Activated T-cell treated with anti-CD3 and anti-CD28 coated beads, Interleukin-2, amount 50 U/mL, for 72 hours (primary cell): ENCODE measurements at regions not wholly inside any gene's neighbourhood (a gene's known extent, or its start where the extent isn't known, plus 50 kb on each side); places are given as distances from the start of the nearest gene placed in this dataset.

Experiments
- ATAC-seq, 2 donors: fragments of 150-1000 bp; cut with Tn5 transposase; replicated peaks in 1 of 2; 2 replicates each; pipeline ENCODE4 v1.10.0; 2021; ENCODE audit warnings: moderate library complexity in 2 of 2, mild to moderate bottlenecking in 1 of 2
- DNase-seq, 2 donors: peaks; one replicate each; pipeline ENCODE4 v3.0.0; 2021 to 2022; ENCODE audit warnings: mixed read lengths in 1 of 2
- H3K27ac Mint-ChIP-seq: one replicate; pipeline ENCODE4 v1.8.0; 2022; ENCODE audit warnings: mild to moderate bottlenecking, moderate library complexity, mixed read lengths
- H3K27me3 Mint-ChIP-seq: one replicate; pipeline ENCODE4 v1.8.0; 2022; ENCODE audit warnings: low read depth, mixed read lengths
- H3K36me3 Mint-ChIP-seq, 2 donors: one replicate each; pipeline ENCODE4 v1.8.0; 2022; ENCODE audit warnings: mixed read lengths in 2 of 2, mild to moderate bottlenecking in 1 of 2; ENCODE audit not compliant: insufficient read depth in 2 of 2
- H3K4me1 Mint-ChIP-seq: one replicate; pipeline ENCODE4 v1.8.0; 2022; ENCODE audit warnings: low read depth, mixed read lengths
- H3K4me3 Mint-ChIP-seq, 2 donors: one replicate each; pipeline ENCODE4 v1.8.0; 2022; ENCODE audit warnings: mild to moderate bottlenecking in 2 of 2, mixed read lengths in 2 of 2, moderate library complexity in 2 of 2
- H3K9me3 Mint-ChIP-seq, 2 donors: one replicate each; pipeline ENCODE4 v1.8.0; 2022; ENCODE audit warnings: mixed read lengths in 2 of 2

DNA sequence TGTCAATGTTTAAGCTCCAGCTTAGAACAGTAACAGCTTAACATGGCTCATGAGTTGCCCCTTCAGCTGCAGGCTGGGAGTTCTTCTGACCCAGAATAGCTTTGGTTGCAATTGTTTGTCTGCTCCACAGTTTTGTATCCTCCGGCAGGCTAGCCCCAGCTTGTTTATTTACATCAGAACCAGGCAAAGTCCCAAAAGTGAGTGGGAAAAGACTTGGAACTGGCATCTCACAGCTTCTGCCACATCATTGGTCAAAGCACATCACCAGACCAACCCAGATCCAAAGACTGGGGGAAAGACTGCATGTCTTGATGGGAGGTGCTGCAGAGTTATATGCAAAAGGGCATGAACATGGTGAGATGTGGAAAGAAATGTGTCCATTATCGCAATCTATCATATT is 231.2 kb upstream of the CPEB2 start:
- peaks cover 44% of the 10 kb centered on the region for H3K27me3 Mint-ChIP-seq
- DNase-seq = no peak
- H3K4me1 Mint-ChIP-seq = peaks cover 28% of the 10 kb centered on the region
- ATAC-seq = no peak
- H3K36me3 Mint-ChIP-seq = no peaks in the 10 kb centered on the region
- no peak overlapping the region for H3K4me3 Mint-ChIP-seq
- no peak overlapping the region for H3K27ac Mint-ChIP-seq
- H3K9me3 Mint-ChIP-seq = peaks cover 2 to 4% of the 10 kb centered on the region in 2 donors

GRCh38 chr4:14771504-14772175 is 230.6 kb upstream of the CPEB2 start:
- peaks cover 23% of the 10 kb centered on the region for H3K4me1 Mint-ChIP-seq
- peaks cover 39% of the 10 kb centered on the region for H3K27me3 Mint-ChIP-seq
- ATAC-seq (no peak), DNase-seq (no peak)
- peak overlapping the region in 1 of 2 donors; percentile 46 for H3K4me3 Mint-ChIP-seq
- H3K36me3 Mint-ChIP-seq = no peaks in the 10 kb centered on the region
- peak overlapping the region; percentile 62 for H3K27ac Mint-ChIP-seq
- H3K9me3 Mint-ChIP-seq = peaks cover 4% of the 10 kb centered on the region in 2 donors

DNA sequence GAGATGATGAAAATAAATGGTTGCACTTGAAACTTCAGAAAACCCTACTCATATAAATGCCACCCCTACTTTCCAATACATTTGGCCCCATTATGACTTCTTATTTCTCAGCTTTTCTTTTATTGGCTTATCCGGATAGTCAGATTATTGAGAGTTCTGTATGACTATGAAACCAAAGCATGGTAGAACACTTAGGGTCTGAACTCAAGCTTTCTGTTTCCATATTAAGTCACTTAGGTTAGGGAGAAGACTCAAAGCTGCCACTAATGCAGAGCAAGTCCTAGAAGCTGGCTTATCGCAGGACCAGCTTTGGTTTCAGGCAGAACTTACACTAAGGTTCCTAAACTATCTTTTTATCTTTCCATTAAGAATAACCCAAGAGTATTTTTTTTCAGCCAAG is 229.9 kb upstream of the CPEB2 start:
- Mint-ChIP-seq H3K27ac (peak overlapping the region; percentile 62), H3K4me1 (peaks cover 17% of the 10 kb centered on the region), H3K27me3 (peaks cover 31% of the 10 kb centered on the region), H3K9me3 (peaks cover 4% of the 10 kb centered on the region in 2 donors), H3K4me3 (peak overlapping the region in 1 of 2 donors; percentile 46), H3K36me3 (no peaks in the 10 kb centered on the region)
- DNase-seq (no peak), ATAC-seq (peak; percentile 87 to 90)

DNA sequence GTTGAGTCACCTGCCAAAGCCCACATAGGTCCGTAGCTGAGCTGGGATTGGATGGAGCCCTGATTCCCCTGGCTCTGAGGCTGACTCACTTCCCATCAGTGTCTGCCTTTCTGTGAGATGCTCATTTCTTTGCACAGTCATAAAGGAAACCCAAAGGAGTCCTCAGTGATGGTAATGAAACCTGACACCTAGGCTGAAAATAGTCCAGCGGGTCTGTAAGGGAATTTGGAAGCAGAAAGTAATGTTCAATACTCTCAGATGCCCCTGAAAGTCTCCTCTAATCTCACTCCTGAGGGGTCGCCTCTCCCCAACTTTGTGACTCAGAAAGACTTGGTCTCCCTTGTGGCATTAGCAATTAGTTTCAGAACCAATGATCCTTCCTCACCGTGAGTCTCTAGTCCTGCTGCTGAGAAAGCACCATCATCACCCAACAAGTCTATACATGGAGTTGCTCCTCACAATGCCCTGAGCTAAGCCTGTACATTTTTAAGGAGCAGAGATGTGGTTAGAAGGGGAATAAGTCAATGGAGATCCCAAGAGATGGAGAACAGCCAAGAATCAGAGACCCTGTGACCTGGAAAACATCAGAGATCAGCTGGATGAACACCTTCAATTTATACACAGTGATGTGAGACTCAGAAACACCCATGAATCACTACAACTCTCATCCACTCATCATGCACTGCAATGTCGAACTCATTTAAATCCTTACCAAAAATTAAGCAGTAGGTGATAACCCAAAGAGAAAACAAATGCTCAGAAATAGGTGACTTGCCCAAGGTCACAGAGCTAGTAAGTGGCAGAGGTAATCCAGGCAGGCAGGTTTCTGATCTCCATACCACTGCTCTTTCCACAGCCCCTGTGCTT is 219.0 kb upstream of the CPEB2 start:
- Mint-ChIP-seq H3K27ac (peak overlapping the region; percentile 31), H3K4me1 (peaks cover 30% of the 10 kb centered on the region), H3K27me3 (peaks cover 24% of the 10 kb centered on the region), H3K9me3 (peaks cover 13 to 20% of the 10 kb centered on the region in 2 donors), H3K4me3 (peak overlapping the region; percentile 31 to 39), H3K36me3 (peaks cover 15 to 22% of the 10 kb centered on the region in 2 donors)
- DNase-seq (peak; percentile 67 to 80), ATAC-seq (peak; percentile 94 to 95)

DNA sequence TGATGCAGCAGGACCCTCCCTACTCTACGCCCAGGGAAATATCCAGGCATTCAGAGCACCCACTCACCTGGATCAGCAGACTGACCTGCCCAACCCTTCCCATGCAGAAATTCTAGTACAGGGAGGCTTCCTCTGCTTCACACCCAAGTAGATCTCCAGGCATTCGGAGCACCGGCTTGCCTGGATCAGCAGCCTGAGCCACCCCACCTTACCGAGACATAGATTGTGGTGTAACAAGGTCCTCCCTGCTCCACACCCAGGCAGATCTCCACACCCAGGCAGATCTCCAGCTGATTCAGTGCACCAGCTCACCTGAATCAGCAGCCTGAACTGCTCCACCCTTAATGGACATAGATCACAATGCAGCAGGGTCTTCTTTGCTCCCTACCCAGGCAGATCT is 215.1 kb upstream of the CPEB2 start:
- DNase-seq (no peak), ATAC-seq (no peak)
- Mint-ChIP-seq H3K4me1 (peaks cover 44% of the 10 kb centered on the region), H3K27ac (no peak overlapping the region), H3K27me3 (peaks cover 15% of the 10 kb centered on the region), H3K36me3 (peaks cover 31 to 36% of the 10 kb centered on the region in 2 donors), H3K9me3 (peaks cover 9 to 23% of the 10 kb centered on the region in 2 donors), H3K4me3 (no peak overlapping the region)

- ATAC-seq (no peak), DNase-seq (peak in 1 of 2 donors; percentile 22)
- peaks cover 9 to 24% of the 10 kb centered on the region in 2 donors for H3K9me3 Mint-ChIP-seq
- peaks cover 17% of the 10 kb centered on the region for H3K27me3 Mint-ChIP-seq
- H3K36me3 Mint-ChIP-seq = peaks cover 31 to 40% of the 10 kb centered on the region in 2 donors
- H3K27ac Mint-ChIP-seq = no peak overlapping the region
- H3K4me1 Mint-ChIP-seq = peaks cover 42% of the 10 kb centered on the region
- no peak overlapping the region for H3K4me3 Mint-ChIP-seq
Measured at GRCh38 chr4:14787894-14788293, 214.4 kb upstream of the CPEB2 start.

DNA sequence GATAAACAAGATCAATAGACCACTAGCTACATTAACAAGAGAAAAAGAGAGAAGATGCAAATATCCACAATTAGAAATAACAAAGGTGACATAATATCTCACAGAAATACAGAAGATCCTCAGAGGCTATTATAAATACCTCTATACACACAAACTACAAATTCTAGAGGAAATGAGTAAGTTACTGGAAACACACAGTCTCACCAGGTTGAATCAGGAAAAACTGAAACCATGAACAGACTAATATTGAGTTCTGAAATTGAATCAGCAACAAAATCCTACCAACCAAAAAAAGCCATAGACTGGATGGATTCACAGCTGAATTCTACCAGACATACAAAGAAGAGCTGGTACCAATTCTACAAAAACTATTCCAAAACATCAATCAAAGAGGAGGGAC is 211.8 kb upstream of the CPEB2 start:
- ATAC-seq (peak; percentile 78 to 87), DNase-seq (no peak)
- Mint-ChIP-seq H3K27me3 (peaks cover 35% of the 10 kb centered on the region), H3K36me3 (peaks cover 31 to 46% of the 10 kb centered on the region in 2 donors), H3K27ac (peak overlapping the region; percentile 43), H3K4me3 (peak overlapping the region; percentile 27 to 65), H3K9me3 (peaks cover 13 to 22% of the 10 kb centered on the region in 2 donors), H3K4me1 (peaks cover 25% of the 10 kb centered on the region)

- no peak for DNase-seq
- Mint-ChIP-seq H3K27me3 (peaks cover 45% of the 10 kb centered on the region), H3K9me3 (peaks cover 14 to 23% of the 10 kb centered on the region in 2 donors), H3K36me3 (peaks cover 28 to 48% of the 10 kb centered on the region in 2 donors), H3K27ac (no peak overlapping the region), H3K4me3 (no peak overlapping the region), H3K4me1 (peaks cover 29% of the 10 kb centered on the region)
- peak in 1 of 2 donors; percentile 46 for ATAC-seq
Measured at GRCh38 chr4:14792702-14793227, 209.5 kb upstream of the CPEB2 start.

GRCh38 chr4:14800977-14801376 is 201.3 kb upstream of the CPEB2 start:
- peaks cover 5 to 8% of the 10 kb centered on the region in 2 donors for H3K36me3 Mint-ChIP-seq
- peaks cover 4% of the 10 kb centered on the region for H3K4me1 Mint-ChIP-seq
- peaks cover 31% of the 10 kb centered on the region for H3K27me3 Mint-ChIP-seq
- ATAC-seq = peak in 1 of 2 donors; percentile 32
- no peak overlapping the region for H3K4me3 Mint-ChIP-seq
- no peak for DNase-seq
- no peak overlapping the region for H3K27ac Mint-ChIP-seq
- H3K9me3 Mint-ChIP-seq = peaks cover 5 to 10% of the 10 kb centered on the region in 2 donors

DNA sequence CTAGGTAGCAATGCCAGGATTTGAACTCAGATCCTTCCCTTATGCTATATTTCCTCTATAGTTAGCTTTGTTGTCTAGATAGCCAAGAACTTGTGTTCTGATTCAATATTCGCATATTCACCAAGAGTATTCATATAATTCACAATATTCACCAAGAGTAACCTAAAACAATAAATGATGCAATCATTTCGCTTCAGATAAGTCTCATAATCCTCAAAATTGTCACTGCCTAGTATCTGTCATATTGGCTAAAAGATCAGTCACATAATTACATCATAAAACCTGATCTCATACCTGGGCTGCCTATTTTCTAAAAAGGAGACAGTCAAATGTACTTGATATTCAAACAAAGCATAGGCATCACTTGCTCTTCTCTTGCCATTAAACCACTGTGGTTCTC is 199.7 kb upstream of the CPEB2 start:
- ATAC-seq (peak in 1 of 2 donors; percentile 64), DNase-seq (no peak)
- peaks cover 6% of the 10 kb centered on the region for H3K4me1 Mint-ChIP-seq
- H3K27ac Mint-ChIP-seq = no peak overlapping the region
- peaks cover 6 to 7% of the 10 kb centered on the region in 2 donors for H3K9me3 Mint-ChIP-seq
- H3K36me3 Mint-ChIP-seq = peaks cover 6 to 7% of the 10 kb centered on the region in 2 donors
- no peak overlapping the region for H3K4me3 Mint-ChIP-seq
- peaks cover 27% of the 10 kb centered on the region for H3K27me3 Mint-ChIP-seq

DNA sequence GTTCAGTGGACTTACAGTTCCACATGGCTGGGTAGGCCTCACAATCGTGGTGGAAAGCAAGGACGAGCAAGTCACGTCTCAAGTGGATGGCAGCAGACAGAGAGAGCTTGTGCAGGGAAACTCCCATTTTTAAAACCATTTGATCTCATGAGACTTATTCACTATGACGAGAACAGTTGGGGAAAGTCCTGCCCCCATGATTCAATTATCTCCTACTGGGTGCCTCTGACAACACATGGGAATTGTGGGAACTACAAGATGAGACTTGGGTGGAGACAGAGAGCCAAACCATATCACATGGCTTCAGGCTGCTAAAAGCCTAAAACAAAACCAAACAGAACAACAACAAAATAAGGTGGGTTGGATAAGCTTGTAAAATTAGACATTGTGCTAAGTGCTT is 194.4 kb upstream of the CPEB2 start:
- Mint-ChIP-seq H3K27ac (no peak overlapping the region), H3K36me3 (peaks cover 2 to 6% of the 10 kb centered on the region in 2 donors), H3K4me3 (no peak overlapping the region), H3K4me1 (peaks cover 6% of the 10 kb centered on the region), H3K9me3 (peaks cover 2 to 4% of the 10 kb centered on the region in 2 donors), H3K27me3 (peaks cover 41% of the 10 kb centered on the region)
- DNase-seq (no peak), ATAC-seq (no peak)

DNA sequence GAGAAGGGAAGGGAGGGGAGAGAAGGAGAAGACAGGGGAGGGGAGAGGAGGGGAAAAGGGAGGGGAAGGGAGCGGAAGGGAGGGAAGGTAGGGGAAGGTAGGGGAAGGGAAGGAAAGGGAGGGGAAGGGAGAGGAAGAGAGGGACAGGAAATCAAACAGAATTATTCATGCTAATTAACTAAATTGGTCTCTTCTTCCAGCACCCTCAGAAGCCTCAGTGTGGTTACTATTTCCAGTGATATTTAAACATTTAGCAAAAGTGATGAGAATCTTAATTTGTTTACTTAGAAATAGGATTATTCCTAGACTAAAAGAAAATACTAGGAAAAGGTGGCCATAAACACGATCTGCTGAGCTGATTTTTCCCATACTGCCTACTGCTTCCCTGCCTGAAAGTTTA is 193.1 kb upstream of the CPEB2 start:
- ATAC-seq = no peak
- no peak for DNase-seq
- H3K4me1 Mint-ChIP-seq = peaks cover 6% of the 10 kb centered on the region
- peaks cover 2 to 6% of the 10 kb centered on the region in 2 donors for H3K36me3 Mint-ChIP-seq
- no peak overlapping the region for H3K4me3 Mint-ChIP-seq
- peaks cover 44% of the 10 kb centered on the region for H3K27me3 Mint-ChIP-seq
- peaks cover 2 to 5% of the 10 kb centered on the region in 2 donors for H3K9me3 Mint-ChIP-seq
- H3K27ac Mint-ChIP-seq = no peak overlapping the region

DNA sequence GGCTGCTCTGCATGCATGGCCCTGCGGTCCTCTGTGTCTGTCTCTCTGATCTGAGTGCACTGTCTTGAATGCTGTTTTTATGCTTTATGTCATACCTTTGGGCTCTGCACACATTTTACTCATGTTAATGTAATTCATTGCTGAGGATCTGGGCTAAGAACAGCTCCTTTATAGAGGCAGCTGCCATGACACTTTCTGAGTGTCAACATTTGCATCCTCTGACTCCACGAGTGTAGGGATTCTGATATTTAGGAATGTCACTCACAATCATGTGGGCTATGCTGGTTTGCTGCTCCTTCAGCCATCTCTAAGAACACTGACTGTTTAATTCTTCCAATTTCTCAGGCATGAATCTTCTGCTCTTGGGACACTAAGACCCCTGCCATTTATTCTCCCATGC is 192.2 kb upstream of the CPEB2 start:
- peaks cover 2 to 6% of the 10 kb centered on the region in 2 donors for H3K36me3 Mint-ChIP-seq
- H3K4me1 Mint-ChIP-seq = peaks cover 6% of the 10 kb centered on the region
- DNase-seq (no peak), ATAC-seq (no peak)
- no peak overlapping the region for H3K4me3 Mint-ChIP-seq
- H3K27ac Mint-ChIP-seq = no peak overlapping the region
- H3K27me3 Mint-ChIP-seq = peaks cover 43% of the 10 kb centered on the region
- peaks cover 2 to 5% of the 10 kb centered on the region in 2 donors for H3K9me3 Mint-ChIP-seq
